GM19467 (cell line): ENCODE measurements at regions not wholly inside any gene's neighbourhood (a gene's known extent, or its start where the extent isn't known, plus 50 kb on each side); places are given as distances from the start of the nearest gene placed in this dataset.
"Not testable (repeated sequence)": the region's sequence is repeated elsewhere in the genome, so short reads cannot be mapped to it uniquely, and the experiment has no call there.

Experiments used
- ATAC-seq: cut with Tn5 transposase; IDR thresholded peaks from one replicate; pipeline ENCODE4 v1.9.1; 2021; ENCODE audit warnings: mild to moderate bottlenecking, moderate library complexity; ENCODE audit not compliant: unreplicated experiment

DNA sequence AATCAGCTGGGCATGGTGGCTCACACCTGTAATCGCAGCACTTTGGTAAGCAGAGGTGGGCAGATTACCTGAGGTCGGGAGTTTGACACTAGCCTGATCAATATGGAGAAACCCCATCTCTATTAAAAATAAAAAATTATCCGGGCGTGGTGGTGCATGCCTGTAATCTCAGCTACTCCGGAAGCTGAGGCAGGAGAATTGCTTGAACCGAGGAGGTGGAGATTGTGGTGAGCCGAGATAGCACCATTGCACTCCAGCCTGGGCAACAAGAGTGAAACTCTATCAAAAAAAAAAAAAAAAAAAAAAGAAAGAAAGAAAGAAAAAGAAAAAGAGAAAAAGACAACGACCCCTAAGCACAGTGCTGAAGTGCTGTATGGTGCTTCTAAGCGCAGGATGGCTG lies 280.6 kb upstream of the MAF start:
- not testable (repeated sequence) for ATAC-seq

DNA sequence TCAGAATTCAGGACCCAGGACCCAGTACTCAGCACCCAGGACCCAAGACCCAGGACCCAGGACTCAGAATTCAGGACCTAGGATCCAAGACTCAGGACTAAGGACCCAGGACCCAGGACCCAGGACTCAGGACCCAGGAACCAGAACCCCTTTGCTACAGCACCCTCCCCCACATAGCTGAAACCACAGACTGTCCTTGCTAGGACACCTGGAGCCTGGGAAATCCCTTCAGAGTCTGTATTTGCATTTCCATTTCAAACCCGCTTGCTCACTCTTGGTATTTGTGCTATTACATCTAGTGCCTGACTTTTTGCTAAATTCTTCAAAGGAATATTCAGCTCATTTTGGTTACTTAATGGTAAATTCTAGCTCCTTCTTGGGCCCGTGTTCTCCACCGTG lies 275.8 kb upstream of the MAF start:
- no peak for ATAC-seq

DNA sequence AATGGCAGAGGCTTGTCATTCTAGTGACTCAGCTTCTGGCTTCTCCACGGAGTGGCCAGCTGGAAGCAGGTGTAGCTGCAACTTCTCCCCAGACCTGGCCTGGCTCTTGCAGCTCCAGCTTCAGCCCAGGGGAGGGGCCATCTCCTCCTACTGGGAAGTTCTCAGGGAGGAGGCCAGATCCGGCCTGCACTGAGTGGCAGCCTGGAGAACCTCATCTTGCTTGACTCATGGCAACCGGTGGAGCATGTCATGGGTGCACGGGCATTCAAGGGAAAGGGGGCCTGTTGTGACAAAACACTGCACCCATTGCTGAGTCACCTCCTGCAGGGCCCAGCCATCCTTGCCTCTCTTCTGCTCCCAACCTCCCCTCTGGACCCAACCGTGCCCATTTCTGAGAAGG lies 273.9 kb upstream of the MAF start:
- no peak for ATAC-seq

DNA sequence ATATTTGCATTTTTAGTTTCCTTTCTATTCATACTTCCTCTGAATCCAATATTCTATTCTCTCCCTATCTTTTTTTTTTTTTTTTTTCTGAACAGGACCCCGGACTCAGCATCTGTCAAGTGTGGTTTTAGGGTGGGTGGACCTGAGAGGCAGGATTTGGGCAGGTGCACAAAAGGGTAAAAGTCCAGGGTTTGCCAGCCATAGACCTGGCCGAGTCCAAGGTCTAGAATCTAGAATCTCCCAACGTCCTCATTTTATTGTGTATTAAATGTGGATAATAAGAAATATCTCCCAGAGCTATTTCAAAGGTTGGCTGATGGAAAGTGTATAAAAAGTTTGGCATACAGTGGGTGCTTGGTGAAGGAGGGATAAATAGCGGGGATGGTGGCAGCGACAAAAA lies 273.3 kb upstream of the MAF start:
- no peak for ATAC-seq

DNA sequence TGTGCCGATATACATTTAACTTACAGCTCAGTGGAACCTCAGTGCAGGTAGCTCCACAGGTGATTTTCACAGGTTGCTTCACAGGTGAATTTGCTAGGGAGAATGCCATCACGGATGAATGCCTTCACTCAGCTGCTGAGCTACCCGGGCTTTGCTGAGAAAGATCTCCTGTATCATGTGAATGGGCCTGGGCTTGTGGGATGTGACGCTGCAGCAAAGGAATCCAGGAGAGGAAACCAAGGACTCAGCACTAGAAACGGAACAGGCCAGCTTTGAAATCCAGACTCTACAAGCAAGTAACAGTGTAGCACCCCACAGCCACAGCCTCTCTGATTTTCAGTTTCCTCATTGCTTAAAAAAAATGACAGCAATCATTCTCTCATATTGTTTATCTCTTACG lies 271.4 kb upstream of the MAF start:
- ATAC-seq = no peak

DNA sequence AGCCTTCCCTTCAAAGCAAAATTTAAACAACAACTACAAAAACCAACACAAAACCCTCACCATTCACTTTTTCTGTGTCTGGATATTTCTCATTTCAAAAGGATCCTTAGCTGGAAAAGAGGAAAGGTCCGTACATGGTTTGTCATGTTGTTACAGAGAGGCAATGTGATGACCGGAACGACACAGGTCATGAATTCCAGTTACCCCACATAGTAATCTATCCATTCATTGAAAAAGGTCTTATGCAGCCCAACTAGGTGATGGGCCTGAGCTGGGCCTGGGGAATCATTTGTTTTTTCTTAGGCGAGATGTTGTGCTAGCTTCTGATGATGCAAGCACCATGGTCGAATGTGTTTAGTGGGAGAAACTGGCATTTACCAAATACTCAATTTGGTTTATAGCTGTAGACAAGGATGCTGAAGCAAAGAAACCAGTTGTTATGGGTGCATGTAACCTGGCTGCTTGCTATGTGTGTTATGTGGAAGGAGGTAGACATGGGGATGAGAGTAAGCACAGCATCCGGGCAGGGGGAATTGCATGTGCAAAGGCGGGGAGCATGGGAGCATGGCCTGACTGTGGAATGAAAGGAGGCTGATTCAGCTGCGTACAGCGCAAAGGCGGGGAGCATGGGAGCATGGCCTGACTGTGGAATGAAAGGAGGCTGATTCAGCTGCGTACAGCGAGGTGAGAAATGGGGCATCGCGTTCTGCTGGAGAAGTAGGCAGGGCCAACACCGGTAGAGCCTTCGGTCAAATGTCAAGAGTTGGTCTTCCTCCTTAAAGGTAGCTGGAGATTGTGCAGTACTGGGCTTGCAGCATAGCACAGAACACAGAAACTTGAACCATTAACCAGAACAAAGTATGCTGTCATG lies 269.7 kb upstream of the MAF start:
- ATAC-seq = no peak

DNA sequence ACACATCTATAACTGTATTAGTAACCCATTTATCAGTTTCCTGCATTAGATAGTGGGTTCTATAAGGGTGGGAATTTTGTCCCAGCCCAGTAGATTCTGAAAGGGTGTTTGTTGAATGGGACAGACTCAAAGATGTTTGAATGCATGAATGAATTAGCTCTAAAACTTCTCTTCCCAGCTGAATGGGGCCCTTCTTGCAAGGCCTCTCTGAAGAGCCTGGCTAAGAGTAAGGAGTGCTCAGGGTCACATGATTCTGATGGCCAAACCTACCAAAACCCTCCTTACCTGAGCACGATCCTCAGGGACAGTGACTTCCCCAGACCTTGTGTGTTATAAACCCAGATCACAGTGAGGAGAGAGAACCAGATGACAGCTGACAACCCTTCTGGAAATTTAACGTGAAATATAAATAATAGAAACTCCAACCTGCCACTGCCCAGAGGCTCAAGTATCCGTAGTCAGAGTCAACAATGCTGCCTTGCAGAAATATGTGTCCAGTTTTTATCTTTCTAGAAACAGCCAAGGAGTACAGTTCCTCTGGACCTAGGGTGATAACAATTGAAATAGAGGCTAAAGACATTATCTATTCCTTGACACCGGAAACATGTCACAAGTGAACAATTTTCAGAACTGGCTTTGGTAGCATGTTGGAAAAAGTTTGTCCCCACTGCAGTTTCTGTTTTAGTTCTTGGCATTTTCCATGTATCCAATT lies 268.9 kb upstream of the MAF start:
- ATAC-seq = no peak

DNA sequence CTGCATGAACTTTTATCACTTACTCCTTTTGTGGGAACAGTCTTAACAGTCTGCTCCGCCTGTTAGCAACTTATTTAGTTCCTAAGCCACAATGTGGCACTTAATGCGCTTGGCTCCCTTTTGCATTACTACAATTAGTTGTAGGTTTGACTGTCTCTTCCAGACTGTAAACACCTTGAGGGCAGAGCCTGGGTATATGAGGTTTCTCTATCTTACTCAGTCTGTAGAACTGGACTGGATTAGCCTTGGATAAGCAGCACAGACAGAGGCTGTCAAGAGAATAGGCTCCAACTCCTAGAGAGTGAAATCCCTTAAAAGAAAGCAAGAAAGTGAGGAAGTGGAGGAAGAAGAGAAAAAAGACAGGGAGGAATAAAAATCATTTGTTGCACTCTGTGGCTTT lies 268.3 kb upstream of the MAF start:
- no peak for ATAC-seq

DNA sequence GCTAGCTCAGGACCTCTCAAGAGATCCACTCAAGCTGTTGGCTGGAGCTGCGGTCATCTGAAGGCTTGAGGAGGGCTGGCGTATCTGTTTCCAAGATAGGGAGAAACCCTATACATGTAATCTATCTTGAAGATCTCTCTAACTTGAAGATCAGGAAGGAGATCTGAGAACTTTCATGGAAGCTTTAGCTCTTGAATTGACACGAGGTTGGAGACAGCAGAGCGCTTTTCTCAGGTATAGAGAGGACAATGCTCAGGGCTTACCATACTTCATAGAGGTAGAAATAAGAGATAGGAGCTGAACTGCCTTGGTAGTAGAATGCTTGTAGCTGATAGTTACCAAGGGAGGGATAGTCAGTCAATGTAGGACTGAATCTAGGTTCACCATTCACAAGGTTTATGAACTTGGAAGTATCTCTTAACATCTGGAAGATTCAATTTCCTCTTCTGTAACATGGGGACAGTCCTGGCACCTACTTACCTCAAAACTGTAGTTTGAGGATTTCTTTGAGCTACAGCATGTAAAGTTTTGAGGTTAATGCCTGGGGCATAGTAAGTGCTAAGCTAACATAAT lies 267.0 kb upstream of the MAF start:
- ATAC-seq = no peak

DNA sequence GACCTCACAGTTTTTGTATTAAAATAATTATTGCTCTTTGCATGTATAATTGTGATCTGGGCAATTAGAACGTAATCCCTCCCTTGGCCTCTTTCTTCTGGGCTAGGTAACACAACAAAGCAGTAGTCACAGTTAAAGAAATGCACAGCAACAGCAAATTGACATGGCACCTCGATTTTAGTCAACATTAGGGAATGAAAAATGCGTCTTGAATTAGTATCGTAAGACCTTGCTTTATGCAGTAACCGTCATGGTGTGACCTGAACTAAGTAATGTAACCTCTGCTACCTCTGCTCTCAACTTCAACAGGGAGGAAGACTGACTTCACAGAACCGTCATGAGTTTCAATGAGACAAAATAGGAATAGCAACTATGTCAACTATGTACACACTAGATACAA lies 265.4 kb upstream of the MAF start:
- ATAC-seq = no peak

DNA sequence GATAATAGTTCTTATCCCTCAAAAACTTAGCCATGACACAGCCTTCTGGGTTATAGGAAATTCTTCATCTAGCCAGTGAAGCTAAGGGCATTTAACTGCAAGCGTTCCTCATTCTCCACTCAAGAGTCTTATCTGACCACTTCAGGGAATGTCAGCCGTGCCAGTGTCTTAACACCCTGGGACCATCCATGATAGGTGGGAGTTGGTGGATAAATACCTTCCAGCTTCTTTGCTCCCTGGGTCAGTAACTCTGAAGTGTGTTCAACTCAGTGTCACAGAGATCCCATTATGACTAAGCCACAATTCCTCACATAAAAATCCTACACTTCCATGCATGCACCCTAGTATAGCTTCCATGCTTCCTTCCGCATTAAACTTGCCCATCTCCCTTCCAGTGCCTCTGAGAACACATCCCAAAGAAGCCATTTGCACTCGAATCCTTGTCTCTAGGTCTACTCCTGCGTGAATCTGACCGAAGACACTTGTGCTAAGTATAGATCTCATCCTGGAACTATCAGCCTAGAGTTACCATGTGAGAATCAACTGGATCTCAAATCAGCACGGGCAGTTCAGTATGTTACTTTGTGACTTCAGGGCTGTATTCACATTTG lies 264.3 kb upstream of the MAF start:
- no peak for ATAC-seq

DNA sequence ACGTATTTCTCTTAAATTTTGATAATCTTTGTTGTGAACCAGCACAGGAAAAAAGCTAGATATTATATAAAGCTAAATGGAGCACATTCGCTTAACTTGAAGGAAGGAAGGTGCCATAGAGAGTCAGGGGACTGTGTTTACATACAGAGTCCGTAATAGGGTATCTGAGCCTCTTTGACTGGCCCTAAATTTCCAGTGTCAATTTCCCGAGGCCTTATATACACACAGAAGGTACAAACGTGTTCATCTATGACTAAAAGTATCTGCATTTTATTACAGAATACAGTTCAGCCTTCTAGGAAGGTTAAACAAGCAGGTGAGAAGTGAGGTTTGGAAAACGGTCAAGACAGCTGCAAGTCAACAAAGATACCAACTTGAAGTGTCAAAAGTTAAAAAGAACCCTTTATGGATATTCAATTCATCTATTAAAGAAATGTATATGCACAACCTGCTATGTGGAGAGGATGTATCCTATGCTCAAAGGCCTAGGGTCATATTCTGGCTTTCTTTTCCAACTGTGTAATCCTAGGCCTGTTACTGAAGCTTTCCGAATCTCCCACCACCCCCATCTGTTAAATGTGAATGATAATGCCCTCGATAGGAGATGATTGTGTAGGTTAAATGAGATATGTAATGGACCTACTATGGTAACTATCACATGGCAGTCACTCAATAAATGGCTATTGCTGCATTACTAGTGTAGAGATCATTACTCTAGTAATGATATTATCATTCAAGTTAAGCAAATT lies 263.7 kb upstream of the MAF start:
- ATAC-seq = no peak

DNA sequence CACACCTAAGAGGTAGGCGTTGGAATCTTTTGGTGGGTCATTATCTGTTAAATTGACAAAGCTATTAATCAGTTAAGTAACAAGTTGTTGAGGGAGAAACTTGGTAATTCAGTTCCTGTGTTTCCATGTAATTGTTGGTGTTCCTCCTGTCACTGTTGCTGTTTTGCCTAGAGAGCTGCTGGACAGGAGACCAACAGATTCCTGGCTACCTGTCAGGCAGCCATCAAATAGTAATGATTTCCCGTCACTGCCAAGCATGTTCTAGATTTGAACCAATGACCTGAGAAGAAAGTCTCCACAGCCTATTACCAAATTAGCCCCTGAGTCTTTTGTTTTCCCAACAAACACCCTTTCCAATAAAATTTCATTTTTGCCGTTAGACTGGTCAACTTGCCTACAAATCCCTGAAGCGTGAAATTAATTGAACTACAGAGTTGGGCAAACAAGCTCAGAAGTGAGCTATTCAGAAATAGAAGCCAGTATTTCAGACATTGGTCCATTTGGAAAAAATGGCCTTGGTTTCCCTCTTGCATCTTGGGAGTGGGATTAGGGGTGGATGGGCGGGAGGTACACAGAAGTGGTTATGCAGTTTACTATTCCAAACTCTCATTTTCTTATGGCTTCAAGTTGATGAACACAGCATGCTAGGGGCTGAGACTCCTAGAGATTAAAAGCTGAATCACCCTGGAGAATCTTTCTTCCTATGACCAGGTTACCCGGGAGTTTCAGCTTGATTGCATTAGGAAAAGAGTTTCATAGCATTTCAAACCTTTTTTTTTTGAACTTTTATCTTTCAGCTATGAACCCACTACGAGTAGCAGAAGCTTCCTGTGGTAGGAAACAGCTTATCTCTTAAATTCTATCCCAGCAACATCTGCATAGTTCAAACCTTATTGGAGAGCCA lies 262.8 kb upstream of the MAF start:
- no peak for ATAC-seq

DNA sequence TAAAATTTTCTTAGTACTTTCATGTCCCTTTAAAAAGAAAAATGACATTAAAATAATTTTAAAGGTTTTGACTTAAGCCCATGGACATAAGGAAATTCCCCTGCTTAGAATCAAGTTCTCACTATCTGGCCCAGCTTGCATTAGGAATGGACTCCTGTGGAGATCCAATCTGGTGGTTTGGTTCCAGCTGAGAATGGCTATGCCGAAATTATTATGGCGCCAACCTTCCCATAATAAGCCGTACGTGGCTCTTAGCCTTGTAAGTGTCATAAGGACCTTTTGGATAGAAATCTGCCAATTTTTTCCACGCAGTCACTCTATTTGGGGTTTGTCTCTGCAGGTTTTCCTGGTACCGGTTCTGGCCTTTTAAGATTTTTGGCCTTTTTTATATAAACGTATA lies 262.1 kb upstream of the MAF start:
- ATAC-seq = no peak

DNA sequence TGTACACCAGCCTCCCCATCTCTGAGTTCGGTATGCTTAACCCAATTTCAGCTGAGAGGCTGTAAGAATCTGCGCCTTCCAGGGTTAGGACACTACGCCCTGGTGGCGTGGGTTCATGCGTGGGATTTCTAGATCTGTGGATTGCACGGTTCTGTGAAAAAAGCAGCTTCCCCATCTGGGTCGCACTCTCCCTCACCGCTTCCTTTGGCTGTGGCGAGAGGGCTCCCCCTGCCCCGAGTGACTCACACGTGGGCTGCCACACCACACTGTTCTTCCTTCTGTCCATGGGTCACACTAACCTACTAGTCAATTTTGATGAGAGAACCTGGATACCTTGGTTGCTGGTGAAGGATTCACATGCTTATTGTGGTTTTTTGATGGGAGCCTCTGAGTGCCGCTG lies 256.0 kb upstream of the MAF start:
- ATAC-seq = no peak

DNA sequence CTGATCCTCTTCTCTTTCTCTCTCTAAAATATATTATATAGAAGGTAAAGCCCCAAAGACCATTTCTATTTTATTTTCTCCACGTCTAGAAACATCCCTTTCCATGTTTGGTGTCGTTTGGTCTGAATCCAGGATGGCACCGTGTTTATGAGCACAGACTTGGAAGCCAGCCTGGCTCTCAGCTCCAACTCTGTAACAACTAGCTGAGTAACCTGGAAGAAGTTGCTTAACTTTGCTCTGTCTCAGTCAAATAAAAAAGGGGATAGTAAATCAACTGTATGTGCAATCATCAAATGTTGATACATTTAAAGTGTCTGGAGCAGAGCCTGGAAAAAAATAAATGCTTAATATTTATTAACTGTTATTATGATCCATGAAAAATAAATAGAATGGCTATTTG lies 249.8 kb upstream of the MAF start:
- no peak for ATAC-seq

DNA sequence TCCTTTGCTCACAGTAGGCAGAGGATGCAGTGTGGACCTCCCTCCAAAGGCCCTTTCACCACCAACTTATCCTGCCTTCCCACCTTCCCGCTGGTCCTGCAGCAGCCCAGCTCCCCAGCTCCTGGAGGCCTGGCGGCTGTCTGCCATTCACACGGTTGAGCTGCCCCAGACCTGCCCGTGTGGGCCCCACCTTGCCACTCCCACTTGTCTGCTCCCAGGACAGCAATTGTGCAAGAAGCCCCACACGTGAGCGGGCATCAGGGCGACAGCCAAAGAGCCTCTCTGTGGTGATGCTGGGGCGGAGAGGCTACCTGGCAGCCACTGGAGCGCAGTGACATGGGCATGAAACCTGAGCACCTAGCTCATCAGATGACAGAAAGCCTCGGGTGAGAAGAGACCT lies 248.6 kb upstream of the MAF start:
- no peak for ATAC-seq

DNA sequence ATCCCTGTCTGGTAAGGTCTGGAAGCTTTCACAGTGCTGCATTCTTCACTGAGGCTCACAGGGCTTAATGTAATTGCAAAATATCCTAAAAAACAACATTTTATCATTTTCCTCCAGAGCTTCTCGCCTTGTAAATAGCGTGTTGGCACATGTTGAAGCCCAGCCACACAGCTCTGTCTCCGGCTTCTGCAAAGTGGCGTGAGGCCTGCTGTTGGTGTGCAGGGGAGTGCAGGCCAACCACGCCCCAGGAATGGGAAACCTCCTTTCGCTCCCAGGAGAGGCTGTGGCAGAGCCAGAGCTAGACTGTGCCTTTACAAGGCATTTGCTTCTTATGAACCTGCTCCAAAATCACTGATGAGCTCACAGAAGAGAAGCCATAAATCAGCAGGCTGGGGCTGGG lies 248.2 kb upstream of the MAF start:
- no peak for ATAC-seq

DNA sequence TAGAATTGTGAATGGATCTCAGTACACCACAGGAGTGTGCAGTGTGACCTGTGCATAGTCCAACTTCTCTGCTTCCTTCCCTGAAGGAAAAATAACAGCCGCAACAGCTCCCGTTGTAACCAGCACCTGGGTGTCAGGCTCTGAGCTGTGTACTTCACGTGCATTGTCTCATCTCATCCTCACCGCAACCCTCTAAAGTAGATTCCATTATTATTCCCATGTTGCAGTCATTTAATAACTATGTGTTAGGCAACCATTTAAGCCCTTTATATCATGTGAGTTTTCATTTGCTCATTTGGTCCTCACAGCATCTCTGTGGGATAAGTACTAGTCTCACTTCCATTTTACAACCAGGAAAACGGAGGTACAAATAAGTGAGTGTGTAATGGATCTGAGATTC lies 247.0 kb upstream of the MAF start:
- ATAC-seq = no peak

DNA sequence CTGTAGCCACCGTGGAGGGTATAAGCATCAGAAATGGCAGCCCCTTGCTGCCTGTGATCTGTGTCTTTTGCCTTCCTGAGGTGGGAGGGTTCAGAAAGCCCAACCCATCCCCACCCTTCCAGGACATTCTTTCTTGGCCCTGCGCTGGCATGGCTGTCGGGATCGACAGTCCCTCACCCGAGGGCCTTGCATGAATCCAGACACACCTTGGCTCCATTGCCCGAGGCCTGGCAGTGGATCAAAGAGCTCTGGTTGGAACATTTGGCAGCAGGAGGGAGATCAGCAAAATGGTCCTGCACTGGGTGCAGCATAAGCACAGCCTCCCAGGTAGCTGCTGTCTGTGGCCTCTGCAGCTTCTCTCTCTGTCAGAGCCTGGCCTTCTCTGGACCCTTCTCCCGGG lies 246.6 kb upstream of the MAF start:
- no peak for ATAC-seq
